DLD1 (cell line): ENCODE measurements at regions not wholly inside any gene's neighbourhood (a gene's known extent, or its start where the extent isn't known, plus 50 kb on each side); places are given as distances from the start of the nearest gene placed in this dataset.
"Not testable (repeated sequence)": the region's sequence is repeated elsewhere in the genome, so short reads cannot be mapped to it uniquely, and the experiment has no call there.

Source experiments
- in situ Hi-C: cut with HindIII; loops from 2 replicates; pipeline ENCODE4 v1.10.0; 2017; ENCODE audit warnings: low sequenced_read_pairs

DNA sequence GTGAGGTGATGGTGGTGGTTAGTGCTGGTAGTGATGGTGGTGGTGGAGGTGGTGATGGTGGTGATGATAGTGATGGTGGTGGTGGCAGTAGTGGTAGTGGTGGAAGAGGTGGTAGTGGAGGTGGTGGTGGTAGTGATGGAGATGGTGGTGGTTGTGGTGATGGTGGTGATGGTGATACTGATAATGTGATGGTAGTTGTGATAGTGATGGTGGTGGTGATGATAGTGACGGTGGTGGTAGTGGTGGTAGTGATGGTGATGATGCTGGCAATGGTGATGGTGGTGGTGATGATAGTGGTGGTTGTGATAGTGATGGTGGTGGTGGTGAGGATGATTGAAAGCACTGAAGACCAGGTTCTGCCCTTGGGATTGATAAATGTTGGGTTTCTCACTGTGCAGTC is 85.2 kb upstream of the SLC1A3 start:
- in situ Hi-C loops = no loop called here

DNA sequence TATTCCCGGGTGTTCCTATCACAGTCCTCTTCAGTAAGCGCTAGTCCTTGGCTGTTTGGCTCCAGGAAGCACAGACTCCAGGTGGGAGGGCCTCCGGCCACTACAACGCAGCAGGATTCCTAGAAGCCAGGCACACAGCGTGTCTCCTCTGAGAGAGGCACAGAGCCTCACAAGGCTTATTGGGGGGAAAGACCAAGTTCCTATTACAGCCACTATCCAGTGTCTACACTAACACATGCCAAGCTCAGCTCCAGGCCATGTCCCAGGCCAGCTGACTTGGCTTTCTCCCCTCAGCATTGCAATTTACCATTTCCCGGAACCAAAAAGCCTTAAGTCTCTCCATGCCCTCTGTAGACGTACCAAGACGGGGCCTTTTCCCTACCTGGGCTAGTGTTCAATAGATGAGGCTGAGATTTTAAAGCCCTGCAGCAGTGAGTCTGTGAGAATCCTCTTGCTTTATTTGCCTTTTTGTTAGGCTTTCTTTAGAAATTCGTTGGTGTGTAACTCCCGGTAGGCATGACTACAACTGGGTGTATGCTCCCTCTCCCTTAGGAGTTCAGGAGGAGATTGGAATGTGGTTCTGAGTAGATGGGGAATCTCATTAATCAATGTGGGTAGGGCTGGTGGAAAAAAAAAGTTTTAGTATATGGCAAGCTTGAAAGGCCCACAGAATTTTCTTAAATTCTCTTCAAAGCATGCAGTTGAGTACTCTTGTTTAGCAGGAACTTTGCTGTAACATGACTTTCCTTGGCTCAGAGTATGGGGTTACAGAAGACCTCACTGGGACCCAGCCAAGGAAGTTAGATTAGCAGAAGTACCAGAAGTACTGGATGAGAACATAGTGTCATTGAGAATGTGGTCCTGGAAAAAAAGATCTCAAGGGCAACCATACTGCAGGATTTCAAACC is 84.3 kb upstream of the SLC1A3 start:
- in situ Hi-C loops = no loop called here

DNA sequence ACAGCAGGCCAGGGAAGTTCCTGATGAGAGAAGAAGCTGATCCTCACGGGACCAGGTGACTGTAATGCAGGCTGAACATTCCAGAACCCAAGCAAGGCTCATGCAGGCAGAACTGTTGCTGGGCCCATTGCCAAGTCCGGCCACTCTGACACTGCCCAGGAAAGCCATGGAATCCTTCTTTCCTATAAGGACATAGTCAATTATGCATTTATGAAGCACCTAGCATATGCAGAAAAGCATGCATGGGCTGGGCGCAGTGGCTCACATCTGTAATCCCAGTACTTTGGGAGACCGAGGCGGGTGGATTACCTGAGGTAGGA is 83.7 kb upstream of the SLC1A3 start:
- in situ Hi-C loops = no loop called here

DNA sequence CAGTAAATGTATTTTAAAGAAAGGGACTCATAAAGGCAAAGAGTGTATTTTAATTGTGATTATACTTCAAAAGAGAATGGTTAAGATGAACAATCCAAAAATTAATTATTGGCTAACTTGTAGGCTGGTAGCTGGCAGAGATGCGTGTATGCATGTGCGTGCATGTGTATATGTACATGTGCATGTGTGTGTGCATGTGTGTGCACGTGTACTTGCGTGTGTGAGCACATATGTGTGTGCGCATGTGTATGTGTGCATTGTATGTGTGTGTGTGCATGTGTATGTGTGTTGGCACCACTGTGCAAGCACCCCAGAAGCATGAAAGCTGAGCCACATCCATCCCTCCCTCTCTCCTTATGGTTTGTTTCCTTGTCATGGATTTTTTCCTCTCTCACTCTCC is 83.0 kb upstream of the SLC1A3 start:
- in situ Hi-C loops = no loop called here

DNA sequence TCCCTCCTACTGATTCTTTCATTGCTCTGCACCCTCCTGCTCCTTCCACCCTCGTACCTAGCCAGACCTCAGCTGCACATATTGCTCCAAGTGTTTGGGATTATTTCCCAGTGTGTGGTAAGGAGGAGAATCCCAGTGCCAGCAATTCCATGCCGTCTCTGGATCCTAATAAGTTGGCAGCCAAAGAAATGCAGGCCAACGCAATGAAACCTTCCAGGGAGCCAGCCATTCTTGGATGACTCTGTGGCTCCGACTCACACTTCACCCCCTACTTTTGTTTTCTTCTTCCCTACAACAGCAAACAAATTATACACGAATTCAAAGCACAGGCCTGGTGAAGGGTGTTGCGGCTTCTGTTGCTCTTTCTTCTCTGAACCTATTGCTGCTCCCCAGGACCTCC is 82.5 kb upstream of the SLC1A3 start:
- in situ Hi-C loops = no loop called here

DNA sequence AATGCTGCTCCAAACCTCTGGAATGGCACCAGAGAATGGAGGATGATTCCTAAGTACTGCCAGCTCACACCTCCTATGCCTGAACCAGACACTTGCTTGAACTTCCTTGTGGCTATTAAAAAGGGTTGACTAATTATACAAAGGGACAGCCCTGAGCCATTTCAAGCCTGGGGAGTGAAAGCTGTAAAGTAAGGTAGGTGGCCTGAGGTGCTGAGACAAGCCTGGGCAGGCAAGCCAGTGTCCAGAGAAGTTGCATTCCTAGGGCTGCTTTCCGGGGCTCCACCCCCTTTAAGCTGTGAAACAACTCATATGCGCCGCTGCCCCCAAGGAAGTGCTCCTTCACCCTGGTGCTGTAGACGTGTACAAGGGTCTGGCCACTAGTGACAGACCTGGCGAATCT is 79.9 kb upstream of the SLC1A3 start:
- in situ Hi-C loops = no loop called here

DNA sequence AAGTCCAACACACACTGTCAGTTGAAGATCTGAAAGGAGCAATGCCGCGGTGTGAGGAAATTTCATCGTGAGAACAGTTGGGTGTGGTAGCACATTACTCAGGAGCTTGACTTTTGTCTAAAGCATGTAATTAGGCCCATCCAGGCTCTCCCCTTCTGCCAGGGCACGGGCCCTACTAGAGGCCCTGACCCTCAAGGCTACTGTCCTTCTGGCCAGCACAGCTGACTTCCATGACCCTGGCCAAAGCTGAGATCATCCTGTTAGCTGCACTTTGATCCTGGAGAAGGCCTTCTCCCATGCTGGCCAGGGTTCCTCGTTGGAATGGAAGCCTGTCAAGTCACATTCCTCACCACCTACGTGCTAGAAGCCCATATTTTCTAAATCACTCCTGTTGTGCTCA is 77.8 kb upstream of the SLC1A3 start:
- in situ Hi-C loops = no loop called here

DNA sequence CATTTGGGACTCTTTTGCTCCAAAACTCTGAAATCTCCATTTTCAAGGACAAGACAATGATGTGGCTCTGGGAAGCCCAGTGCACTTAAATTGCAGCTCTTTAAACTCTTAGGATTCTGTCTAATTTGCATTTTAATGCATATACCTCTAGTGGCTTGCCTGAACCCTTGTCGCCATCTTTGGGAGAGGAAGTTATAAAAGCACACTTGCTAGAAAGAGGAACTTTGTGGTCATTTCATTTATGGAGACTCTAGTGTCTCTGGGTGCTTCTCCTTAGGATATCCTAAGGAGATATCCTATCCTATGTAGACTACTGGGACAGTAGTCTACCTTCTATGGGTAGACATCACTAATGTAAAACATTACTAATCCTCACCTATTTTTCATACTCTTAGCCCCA is 77.3 kb upstream of the SLC1A3 start:
- in situ Hi-C loops = no loop called here

DNA sequence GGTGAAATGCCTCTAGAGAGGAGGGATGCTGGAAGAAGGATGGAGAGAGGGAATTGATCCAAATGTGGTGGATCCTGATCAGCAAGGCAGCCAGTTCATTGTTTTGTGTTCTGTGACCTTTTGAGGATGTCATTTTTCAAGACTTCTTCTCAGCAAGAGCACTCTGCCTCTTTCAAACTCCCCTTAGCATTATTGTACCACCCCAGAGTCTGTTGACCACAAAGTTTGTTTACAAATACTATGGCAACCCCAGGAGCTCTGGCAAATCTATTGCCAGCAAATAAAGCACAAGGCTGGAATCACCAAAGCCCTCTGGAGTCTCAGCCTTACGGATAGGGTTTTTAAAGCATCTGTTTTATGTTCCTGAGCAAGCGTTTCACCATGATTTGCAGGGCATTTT is 76.2 kb upstream of the SLC1A3 start:
- in situ Hi-C loops = no loop called here

DNA sequence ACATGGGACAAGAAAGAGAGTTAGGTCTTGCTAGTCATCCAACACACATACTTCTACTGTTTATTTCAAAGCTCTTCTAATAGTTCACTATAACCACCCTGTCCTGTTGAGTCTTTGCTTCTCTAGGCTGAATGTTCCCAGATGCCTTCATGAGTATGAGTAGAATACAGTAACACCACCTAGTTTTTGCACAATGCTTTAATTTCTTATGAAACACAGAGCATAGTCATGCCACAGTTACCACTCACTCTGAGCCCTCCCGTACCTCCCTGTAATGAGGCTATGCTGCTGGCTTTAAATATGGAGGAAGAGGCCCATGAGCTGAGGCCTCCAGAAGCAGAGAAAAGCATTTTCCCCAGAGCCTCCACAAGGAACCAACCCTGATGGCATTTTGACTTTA is 75.0 kb upstream of the SLC1A3 start:
- in situ Hi-C loops = no loop called here

DNA sequence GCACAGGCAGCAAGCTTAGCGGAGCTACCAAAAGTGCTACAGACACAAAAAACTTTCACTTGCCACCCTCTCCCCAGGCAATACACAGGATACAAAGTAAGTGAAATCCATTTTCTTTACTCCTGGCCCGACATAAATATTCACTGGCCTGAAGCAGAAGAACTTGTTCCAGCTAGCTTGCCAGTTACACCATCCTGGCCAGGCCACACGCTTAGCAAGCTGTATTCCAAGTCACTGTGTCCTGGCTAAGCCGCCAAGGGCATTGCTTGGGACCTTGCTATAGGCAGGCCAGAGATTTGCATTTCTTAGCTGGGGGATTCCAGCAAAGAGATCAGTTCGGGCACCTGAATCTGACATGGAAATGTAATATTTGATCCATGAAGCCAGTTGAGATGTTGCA is 71.0 kb upstream of the SLC1A3 start:
- in situ Hi-C loops = no loop called here

DNA sequence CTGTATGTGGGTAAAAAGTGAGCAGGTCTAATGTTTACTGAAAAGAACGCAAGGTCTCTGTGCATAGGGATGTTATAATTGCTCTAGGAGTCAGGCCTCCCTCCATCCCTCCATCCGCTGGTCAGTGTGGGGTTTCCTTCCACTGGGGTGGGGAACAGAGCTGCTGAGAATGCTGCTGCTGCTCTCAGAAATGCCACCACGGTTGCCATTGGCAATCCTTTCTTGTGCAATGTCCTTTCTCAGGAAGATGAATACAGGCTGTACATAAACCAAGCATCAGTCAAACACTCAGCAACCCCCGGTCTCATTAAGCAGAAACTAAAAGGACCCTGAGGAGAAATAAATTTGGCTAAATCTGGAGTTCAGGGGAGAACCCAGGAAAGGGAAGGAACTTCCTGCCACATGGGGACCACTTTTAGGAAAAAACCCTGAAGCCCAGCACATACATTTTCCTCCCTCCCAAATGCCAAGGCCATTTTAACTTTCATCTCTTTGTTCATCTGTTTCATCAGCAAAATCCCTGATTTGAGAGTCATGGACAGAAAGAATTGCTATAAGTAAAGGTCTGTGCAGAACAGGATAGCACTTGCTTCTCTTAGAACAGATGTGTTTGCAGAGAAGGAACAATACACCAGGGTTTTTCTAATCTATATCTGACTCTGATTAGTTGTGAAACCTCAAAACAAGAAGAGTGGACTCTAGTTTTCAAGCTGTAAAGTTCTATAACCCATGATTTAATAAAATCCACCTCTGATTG is 70.4 kb upstream of the SLC1A3 start:
- in situ Hi-C loops = no loop called here

DNA sequence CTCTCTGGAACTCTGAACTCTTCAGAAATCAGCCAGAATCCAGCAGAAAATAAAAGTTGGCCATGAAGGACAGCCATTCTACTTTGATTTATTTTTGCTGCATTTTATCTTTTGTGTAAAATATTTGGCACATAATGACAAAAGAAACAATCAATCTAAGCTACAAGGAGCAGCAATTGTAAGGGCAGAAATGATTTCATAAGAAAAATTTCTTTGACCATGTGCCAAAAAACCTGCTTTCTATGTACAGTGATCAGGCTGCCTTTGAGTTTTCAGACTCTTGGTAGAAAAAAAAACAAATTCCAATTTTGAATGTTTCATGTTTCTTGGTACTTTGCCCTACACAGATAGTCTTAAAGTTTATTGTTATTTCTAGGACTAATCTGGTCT is 69.8 kb upstream of the SLC1A3 start:
- in situ Hi-C loops = no loop called here

DNA sequence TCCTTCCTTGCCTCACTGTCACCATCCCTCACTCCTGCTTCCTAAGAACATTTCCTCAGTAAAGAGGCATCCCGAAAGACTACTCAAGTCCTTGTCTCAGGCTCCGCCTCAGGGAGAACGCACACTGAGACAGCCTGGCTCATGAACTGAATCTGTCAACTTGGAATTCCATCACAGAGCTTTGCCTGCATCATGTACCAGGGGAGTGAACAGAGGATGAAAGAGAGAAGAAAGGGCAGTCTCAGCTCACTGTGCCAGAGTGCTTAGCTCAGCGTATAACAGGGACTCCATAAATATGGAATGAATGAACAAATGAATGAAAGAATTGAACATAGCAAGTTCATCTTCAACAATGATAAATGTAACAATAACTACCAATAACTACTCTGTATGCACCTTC is 68.7 kb upstream of the SLC1A3 start:
- in situ Hi-C loops = no loop called here

DNA sequence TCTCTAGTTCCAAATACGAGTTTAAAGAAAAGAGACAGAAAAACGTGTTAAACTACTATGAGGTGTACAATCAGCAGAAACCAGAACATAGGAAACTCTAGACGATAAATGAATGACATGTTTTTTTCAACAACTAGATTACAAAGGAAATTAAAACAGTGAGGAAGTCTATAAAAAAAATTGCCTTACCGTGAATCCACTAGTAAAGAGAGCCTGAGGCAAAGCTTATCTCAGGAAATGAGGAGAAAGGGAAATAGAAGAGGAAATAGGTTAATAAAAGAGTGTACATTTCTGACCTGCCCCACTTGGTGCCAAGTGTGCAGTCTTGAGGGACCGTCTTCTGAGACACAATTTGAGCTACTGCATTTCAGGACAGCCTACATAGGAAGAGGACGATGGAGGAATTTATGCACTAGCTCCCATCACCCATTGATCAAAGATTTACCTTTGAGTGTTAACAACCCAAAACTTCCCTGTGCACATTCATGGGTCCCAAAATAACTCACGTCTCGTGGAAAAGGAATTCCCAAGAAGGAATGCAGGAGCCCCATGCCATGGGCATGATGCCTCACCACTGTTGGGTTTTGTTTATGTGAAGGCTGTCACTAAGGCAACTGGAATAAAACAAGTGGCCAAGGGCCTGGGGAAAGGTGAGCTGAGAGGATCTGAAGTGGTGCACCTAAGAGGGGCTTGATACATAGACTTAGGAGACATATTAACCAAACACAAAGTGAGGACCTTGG is 53.6 kb upstream of the SLC1A3 start:
- in situ Hi-C loops = no loop called here

DNA sequence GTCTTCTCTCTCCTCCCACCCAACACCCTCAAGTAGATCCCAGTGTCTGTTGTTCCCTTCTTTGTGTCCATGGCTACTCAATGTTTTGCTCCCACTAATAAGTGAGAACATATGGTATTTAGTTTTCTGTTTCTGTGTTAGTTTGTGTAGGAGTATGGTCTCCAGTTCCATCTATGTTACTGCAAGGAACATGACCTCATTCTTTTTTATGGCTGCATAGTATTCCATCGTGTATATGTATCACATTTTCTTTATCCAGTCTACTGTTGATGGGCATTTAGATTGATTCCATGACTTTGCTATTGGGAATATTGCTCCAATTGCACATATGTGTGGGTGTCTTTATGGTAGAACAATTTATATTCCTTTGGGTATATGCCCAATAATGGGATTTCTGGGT is 51.4 kb upstream of the SLC1A3 start:
- in situ Hi-C loops = not testable (repeated sequence)
